ENCODE measurements at regions not wholly inside any gene's neighbourhood (a gene's known extent, or its start where the extent isn't known, plus 50 kb on each side); places are given as distances from the start of the nearest gene placed in this dataset.

- peak; percentile 66 for DNase-seq
Observed at GRCh38 chr11:29333993-29334775, 682.6 kb downstream of the KCNA4 start.

GRCh38 chr11:29331451-29332010, 685.3 kb downstream of the KCNA4 start:
- no peak for DNase-seq
- in situ Hi-C loops (cut with HindIII; ENCODE audit: low pct_ligation_motif_present, low pct_unique_long_range_greater_than_20kb, low sequenced_read_pairs): no loop called here

More at GRCh38 chr11:29333993-29334775, 682.6 kb downstream of the KCNA4 start:
- in situ Hi-C loops (cut with HindIII; ENCODE audit: low pct_ligation_motif_present, low pct_unique_long_range_greater_than_20kb, low sequenced_read_pairs): no loop called here

- in situ Hi-C loops (cut with HindIII; ENCODE audit: low pct_ligation_motif_present, low pct_unique_long_range_greater_than_20kb, low sequenced_read_pairs): no loop called here
- DNase-seq: peak; percentile 53
Observed at GRCh38 chr11:29328961-29329441, 687.8 kb downstream of the KCNA4 start.

- no peak for DNase-seq
- in situ Hi-C loops (cut with HindIII; ENCODE audit: low pct_ligation_motif_present, low pct_unique_long_range_greater_than_20kb, low sequenced_read_pairs): no loop called here
Observed at GRCh38 chr11:29327891-29328290, 688.9 kb downstream of the KCNA4 start.

GRCh38 chr11:29326757-29327156, 690.1 kb downstream of the KCNA4 start:
- in situ Hi-C loops (cut with HindIII; ENCODE audit: low pct_ligation_motif_present, low pct_unique_long_range_greater_than_20kb, low sequenced_read_pairs): no loop called here
- no peak for DNase-seq

GRCh38 chr11:29324328-29324727, 692.5 kb downstream of the KCNA4 start:
- in situ Hi-C loops (cut with HindIII; ENCODE audit: low pct_ligation_motif_present, low pct_unique_long_range_greater_than_20kb, low sequenced_read_pairs): no loop called here
- DNase-seq: no peak

- peak; percentile 50 for DNase-seq
- in situ Hi-C loops (cut with HindIII; ENCODE audit: low pct_ligation_motif_present, low pct_unique_long_range_greater_than_20kb, low sequenced_read_pairs): no loop called here
Observed at GRCh38 chr11:29321293-29322132, 695.3 kb downstream of the KCNA4 start.

- no peak for DNase-seq
- in situ Hi-C loops (cut with HindIII; ENCODE audit: low pct_ligation_motif_present, low pct_unique_long_range_greater_than_20kb, low sequenced_read_pairs): no loop called here
Observed at GRCh38 chr11:29320196-29320595, 696.6 kb downstream of the KCNA4 start.

- in situ Hi-C loops (cut with HindIII; ENCODE audit: low pct_ligation_motif_present, low pct_unique_long_range_greater_than_20kb, low sequenced_read_pairs): no loop called here
- no peak for DNase-seq
Observed at GRCh38 chr11:29319210-29319609, 697.6 kb downstream of the KCNA4 start.

GRCh38 chr11:29318134-29318845, 698.5 kb downstream of the KCNA4 start:
- in situ Hi-C loops (cut with HindIII; ENCODE audit: low pct_ligation_motif_present, low pct_unique_long_range_greater_than_20kb, low sequenced_read_pairs): no loop called here
- DNase-seq: no peak

GRCh38 chr11:29317694-29318093, 699.1 kb downstream of the KCNA4 start:
- in situ Hi-C loops (cut with HindIII; ENCODE audit: low pct_ligation_motif_present, low pct_unique_long_range_greater_than_20kb, low sequenced_read_pairs): no loop called here
- no peak for DNase-seq

GRCh38 chr11:29315275-29315674, 701.6 kb downstream of the KCNA4 start:
- in situ Hi-C loops (cut with HindIII; ENCODE audit: low pct_ligation_motif_present, low pct_unique_long_range_greater_than_20kb, low sequenced_read_pairs): no loop called here
- no peak for DNase-seq

GRCh38 chr11:29314211-29314610, 702.6 kb downstream of the KCNA4 start:
- no peak for DNase-seq
- in situ Hi-C loops (cut with HindIII; ENCODE audit: low pct_ligation_motif_present, low pct_unique_long_range_greater_than_20kb, low sequenced_read_pairs): no loop called here

- DNase-seq: no peak
- in situ Hi-C loops (cut with HindIII; ENCODE audit: low pct_ligation_motif_present, low pct_unique_long_range_greater_than_20kb, low sequenced_read_pairs): no loop called here
Observed at GRCh38 chr11:29312812-29313211, 704.0 kb downstream of the KCNA4 start.

- no peak for DNase-seq
Observed at GRCh38 chr11:29310725-29311342, 706.0 kb downstream of the KCNA4 start.

GRCh38 chr11:29309992-29310391, 706.8 kb downstream of the KCNA4 start:
- in situ Hi-C loops (cut with HindIII; ENCODE audit: low pct_ligation_motif_present, low pct_unique_long_range_greater_than_20kb, low sequenced_read_pairs): no loop called here
- no peak for DNase-seq

More at GRCh38 chr11:29310725-29311342, 706.0 kb downstream of the KCNA4 start:
- in situ Hi-C loops (cut with HindIII; ENCODE audit: low pct_ligation_motif_present, low pct_unique_long_range_greater_than_20kb, low sequenced_read_pairs): no loop called here

GRCh38 chr11:29306527-29306926, 710.3 kb downstream of the KCNA4 start:
- no peak for DNase-seq
- in situ Hi-C loops (cut with HindIII; ENCODE audit: low pct_ligation_motif_present, low pct_unique_long_range_greater_than_20kb, low sequenced_read_pairs): no loop called here

Data from ACHN (cell line).